Large intestine (tissue), 3 donors: ENCODE measurements at regions not wholly inside any gene's neighbourhood (a gene's known extent, or its start where the extent isn't known, plus 50 kb on each side); places are given as distances from the start of the nearest gene placed in this dataset.

Experiments used
- DNase-seq, 2 donors: peaks; one replicate each; pipeline versions ENCODE4 v3.0.0 to v3.0.0-alpha.2; 2013
- H3K27ac ChIP-seq: one replicate; pipeline ENCODE4 v1.5.1; 2013; ENCODE audit warnings: low read length
- H3K27me3 ChIP-seq: 2 replicates; pipeline ENCODE4 v1.6.1; 2013; ENCODE audit warnings: low read length; ENCODE audit not compliant: control insufficient read depth, insufficient read depth
- H3K36me3 ChIP-seq: 2 replicates; pipeline ENCODE4 v1.6.1; 2013; ENCODE audit warnings: low read length; ENCODE audit not compliant: control insufficient read depth, insufficient read depth
- H3K4me1 ChIP-seq: one replicate; pipeline ENCODE4 v1.6.1; 2013; ENCODE audit warnings: low read length; ENCODE audit not compliant: control insufficient read depth, insufficient read depth
- H3K4me3 ChIP-seq: one replicate; pipeline ENCODE4 v1.5.1; 2013; ENCODE audit warnings: low read length
- H3K9me3 ChIP-seq: one replicate; pipeline ENCODE4 v1.6.1; 2013; ENCODE audit warnings: mild to moderate bottlenecking, low read depth, low read length, moderate library complexity; ENCODE audit not compliant: control insufficient read depth
- WGBS: methylation state at CpG from one replicate; pipeline ENCODE4 v1.1.5; 2013; ENCODE audit warnings: low lambda C conversion rate; ENCODE audit not compliant: insufficient coverage; 5-methylcytosine and 5-hydroxymethylcytosine counted together

- no peak overlapping the region for H3K4me3 ChIP-seq
- no peaks in the 10 kb centered on the region for H3K27me3 ChIP-seq
- no peaks in the 10 kb centered on the region for H3K9me3 ChIP-seq
- no peak overlapping the region for H3K27ac ChIP-seq
- peak in 1 of 2 donors; percentile 11 for DNase-seq
- H3K4me1 ChIP-seq, result no peaks in the 10 kb centered on the region
- WGBS, result no CpG with 5 or more reads among the region's 7 CpGs
- no peaks in the 10 kb centered on the region for H3K36me3 ChIP-seq
Measured at GRCh38 chr20:58078741-58079522, 149.5 kb downstream of the ANKRD60 start.

GRCh38 chr20:58077282-58077681 lies 151.2 kb downstream of the ANKRD60 start:
- WGBS, result 71% methylated on average over 1 of the region's 6 CpGs

GRCh38 chr20:58076405-58076804 lies 152.0 kb downstream of the ANKRD60 start:
- no peaks in the 10 kb centered on the region for H3K27me3 ChIP-seq
- H3K4me3 ChIP-seq, result no peak overlapping the region
- no CpG with 5 or more reads among the region's 4 CpGs for WGBS
- no peaks in the 10 kb centered on the region for H3K4me1 ChIP-seq
- H3K36me3 ChIP-seq, result no peaks in the 10 kb centered on the region
- H3K9me3 ChIP-seq, result no peaks in the 10 kb centered on the region
- no peak overlapping the region for H3K27ac ChIP-seq
- no peak for DNase-seq

More at GRCh38 chr20:58077282-58077681, 151.2 kb downstream of the ANKRD60 start:
- no peak overlapping the region for H3K4me3 ChIP-seq
- no peak overlapping the region for H3K27ac ChIP-seq
- H3K9me3 ChIP-seq, result no peaks in the 10 kb centered on the region
- no peaks in the 10 kb centered on the region for H3K27me3 ChIP-seq
- DNase-seq, result no peak
- no peaks in the 10 kb centered on the region for H3K36me3 ChIP-seq
- H3K4me1 ChIP-seq, result no peaks in the 10 kb centered on the region

- H3K9me3 ChIP-seq, result no peaks in the 10 kb centered on the region
- H3K4me3 ChIP-seq, result no peak overlapping the region
- H3K4me1 ChIP-seq, result no peaks in the 10 kb centered on the region
- no peak overlapping the region for H3K27ac ChIP-seq
- DNase-seq, result no peak
- H3K36me3 ChIP-seq, result no peaks in the 10 kb centered on the region
- WGBS, result 94% methylated on average over 11 of the region's 14 CpGs
- H3K27me3 ChIP-seq, result no peaks in the 10 kb centered on the region
Measured at GRCh38 chr20:58075586-58076345, 152.7 kb downstream of the ANKRD60 start.

GRCh38 chr20:58073945-58074856 lies 154.3 kb downstream of the ANKRD60 start:
- WGBS, result no CpG with 5 or more reads among the region's 10 CpGs
- no peaks in the 10 kb centered on the region for H3K36me3 ChIP-seq
- H3K4me3 ChIP-seq, result no peak overlapping the region
- DNase-seq, result no peak
- H3K27ac ChIP-seq, result no peak overlapping the region
- no peaks in the 10 kb centered on the region for H3K4me1 ChIP-seq
- no peaks in the 10 kb centered on the region for H3K27me3 ChIP-seq
- H3K9me3 ChIP-seq, result no peaks in the 10 kb centered on the region

GRCh38 chr20:58072695-58073671 lies 155.5 kb downstream of the ANKRD60 start:
- no CpG with 5 or more reads among the region's 15 CpGs for WGBS
- Histone ChIP-seq H3K9me3 (no peaks in the 10 kb centered on the region), H3K4me1 (no peaks in the 10 kb centered on the region), H3K27ac (no peak overlapping the region), H3K36me3 (no peaks in the 10 kb centered on the region), H3K27me3 (no peaks in the 10 kb centered on the region), H3K4me3 (no peak overlapping the region)
- no peak for DNase-seq

- no peak for DNase-seq
- H3K36me3 ChIP-seq, result no peaks in the 10 kb centered on the region
- H3K4me1 ChIP-seq, result no peaks in the 10 kb centered on the region
- no CpG with 5 or more reads among the region's 3 CpGs for WGBS
- no peaks in the 10 kb centered on the region for H3K27me3 ChIP-seq
- H3K4me3 ChIP-seq, result no peak overlapping the region
- no peak overlapping the region for H3K27ac ChIP-seq
- H3K9me3 ChIP-seq, result no peaks in the 10 kb centered on the region
Measured at GRCh38 chr20:58071991-58072390, 156.5 kb downstream of the ANKRD60 start.

- DNase-seq, result no peak
- H3K27me3 ChIP-seq, result no peaks in the 10 kb centered on the region
Measured at GRCh38 chr20:58071298-58071697, 157.2 kb downstream of the ANKRD60 start.

GRCh38 chr20:58070664-58071196 lies 157.7 kb downstream of the ANKRD60 start:
- H3K4me1 ChIP-seq, result no peaks in the 10 kb centered on the region

More at GRCh38 chr20:58071298-58071697, 157.2 kb downstream of the ANKRD60 start:
- Histone ChIP-seq H3K27ac (no peak overlapping the region), H3K4me1 (no peaks in the 10 kb centered on the region), H3K4me3 (no peak overlapping the region), H3K36me3 (no peaks in the 10 kb centered on the region), H3K9me3 (no peaks in the 10 kb centered on the region)

More at GRCh38 chr20:58070664-58071196, 157.7 kb downstream of the ANKRD60 start:
- DNase-seq, result no peak
- Histone ChIP-seq H3K27ac (no peak overlapping the region), H3K4me3 (no peak overlapping the region), H3K36me3 (no peaks in the 10 kb centered on the region), H3K9me3 (no peaks in the 10 kb centered on the region), H3K27me3 (no peaks in the 10 kb centered on the region)
- no CpG with 5 or more reads among the region's 11 CpGs for WGBS
